ENCODE measurements at regions not wholly inside any gene's neighbourhood (a gene's known extent, or its start where the extent isn't known, plus 50 kb on each side); places are given as distances from the start of the nearest gene placed in this dataset.
"Not testable (repeated sequence)": the region's sequence is repeated elsewhere in the genome, so short reads cannot be mapped to it uniquely, and the experiment has no call there.

DNA sequence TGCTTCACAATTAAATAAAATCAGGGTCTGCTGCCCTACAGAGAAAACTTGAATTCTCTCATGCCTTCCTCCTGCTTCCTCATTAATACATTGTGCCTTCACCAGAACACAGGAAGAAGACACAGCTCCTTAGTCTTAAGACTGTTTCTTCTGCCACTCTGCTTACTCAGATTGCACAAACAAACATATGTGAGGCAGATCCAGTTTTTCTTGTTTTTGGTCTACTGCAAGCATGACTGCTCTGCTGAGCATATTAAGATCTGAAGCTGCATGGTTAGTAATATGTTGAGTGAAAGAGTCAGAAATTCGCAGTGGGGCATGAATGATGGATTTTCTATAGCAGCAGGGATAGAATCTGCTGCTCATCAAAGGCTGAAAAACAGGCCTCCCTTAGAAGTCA, 321.1 kb upstream of the STXBP6 start:
- Histone ChIP-seq H3K27ac (ENCODE audit: low read depth, low read length) (no peak overlapping the region), H3K4me1 (ENCODE audit: control insufficient read depth, low read length) (no peaks in the 10 kb centered on the region), H3K36me3 (ENCODE audit: control insufficient read depth, low read length) (no peaks in the 10 kb centered on the region), H3K79me2 (ENCODE audit: control insufficient read depth, low read length) (no peaks in the 10 kb centered on the region), H3K9me3 (ENCODE audit: control insufficient read depth, insufficient read depth, low read length) (peaks cover 3% of the 10 kb centered on the region; the same call in 1 of the 2 replicates), H3F3A (ENCODE audit: control insufficient read depth, insufficient read depth) (no peaks in the 10 kb centered on the region), H3K4me3 (ENCODE audit: low read length) (no peak overlapping the region), H3K9me2 (replicated peaks; ENCODE audit: control insufficient read depth, low read length) (no peaks in the 10 kb centered on the region), H3K4me2 (ENCODE audit: low read length) (no peak overlapping the region), H3K27me3 (ENCODE audit: control insufficient read depth, low read length) (no peaks in the 10 kb centered on the region), H4K20me1 (ENCODE audit: control insufficient read depth, insufficient read depth, low read depth, low read length) (no peaks in the 10 kb centered on the region)
- TF ChIP-seq, protein P1, sequence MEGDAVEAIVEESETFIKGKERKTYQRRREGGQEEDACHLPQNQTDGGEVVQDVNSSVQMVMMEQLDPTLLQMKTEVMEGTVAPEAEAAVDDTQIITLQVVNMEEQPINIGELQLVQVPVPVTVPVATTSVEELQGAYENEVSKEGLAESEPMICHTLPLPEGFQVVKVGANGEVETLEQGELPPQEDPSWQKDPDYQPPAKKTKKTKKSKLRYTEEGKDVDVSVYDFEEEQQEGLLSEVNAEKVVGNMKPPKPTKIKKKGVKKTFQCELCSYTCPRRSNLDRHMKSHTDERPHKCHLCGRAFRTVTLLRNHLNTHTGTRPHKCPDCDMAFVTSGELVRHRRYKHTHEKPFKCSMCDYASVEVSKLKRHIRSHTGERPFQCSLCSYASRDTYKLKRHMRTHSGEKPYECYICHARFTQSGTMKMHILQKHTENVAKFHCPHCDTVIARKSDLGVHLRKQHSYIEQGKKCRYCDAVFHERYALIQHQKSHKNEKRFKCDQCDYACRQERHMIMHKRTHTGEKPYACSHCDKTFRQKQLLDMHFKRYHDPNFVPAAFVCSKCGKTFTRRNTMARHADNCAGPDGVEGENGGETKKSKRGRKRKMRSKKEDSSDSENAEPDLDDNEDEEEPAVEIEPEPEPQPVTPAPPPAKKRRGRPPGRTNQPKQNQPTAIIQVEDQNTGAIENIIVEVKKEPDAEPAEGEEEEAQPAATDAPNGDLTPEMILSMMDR (IDR thresholded peaks at IDR 0.05; ENCODE audit: low read depth, low read length, poor library complexity, severe bottlenecking): no peak
- no peak for TF ChIP-seq EZH2phosphoT487 (IDR thresholded peaks at IDR 0.05; ENCODE audit: borderline replicate concordance, low read length)

- H4K20me1 ChIP-seq (ENCODE audit: control insufficient read depth, insufficient read depth, low read depth, low read length); H3F3A ChIP-seq (ENCODE audit: control insufficient read depth, insufficient read depth); H3K4me3 ChIP-seq (ENCODE audit: low read length); H3K9me3 ChIP-seq (ENCODE audit: control insufficient read depth, insufficient read depth, low read length); H3K4me2 ChIP-seq (ENCODE audit: low read length); H3K27ac ChIP-seq (ENCODE audit: low read depth, low read length); H3K27me3 ChIP-seq (ENCODE audit: control insufficient read depth, low read length); H3K4me1 ChIP-seq (ENCODE audit: control insufficient read depth, low read length); H3K36me3 ChIP-seq (ENCODE audit: control insufficient read depth, low read length); H3K9me2 ChIP-seq (replicated peaks; ENCODE audit: control insufficient read depth, low read length); H3K79me2 ChIP-seq (ENCODE audit: control insufficient read depth, low read length): not testable (repeated sequence)
These were observed 320.1 kb upstream of the STXBP6 start for GRCh38 chr14:25370057-25370456.

DNA sequence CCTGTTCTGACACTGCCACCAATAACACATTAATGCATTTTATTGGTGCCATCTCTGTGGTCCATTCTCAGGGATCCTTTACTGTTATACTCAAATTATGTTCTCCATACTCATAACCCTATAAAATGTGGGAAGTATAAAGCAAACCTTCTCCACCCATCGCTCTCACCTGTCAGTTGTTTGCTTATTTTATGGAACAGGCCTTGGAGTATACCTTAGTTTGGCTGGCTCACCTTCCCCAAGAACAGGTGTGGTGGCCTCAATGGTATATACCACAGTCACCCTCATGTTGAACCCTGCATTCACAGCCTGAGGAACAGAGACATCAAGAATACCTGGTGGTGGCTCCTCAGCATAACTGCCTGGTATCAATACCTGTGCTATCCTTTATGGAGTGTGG, 308.4 kb upstream of the STXBP6 start:
- no peak for TF ChIP-seq EZH2phosphoT487 (IDR thresholded peaks at IDR 0.05; ENCODE audit: borderline replicate concordance, low read length)
- TF ChIP-seq, protein P1 (IDR thresholded peaks at IDR 0.05; ENCODE audit: low read depth, low read length, poor library complexity, severe bottlenecking): no peak
- H3K27ac ChIP-seq (ENCODE audit: low read depth, low read length): no peak overlapping the region
- no peaks in the 10 kb centered on the region for H4K20me1 ChIP-seq (ENCODE audit: control insufficient read depth, insufficient read depth, low read depth, low read length)
- no peaks in the 10 kb centered on the region for H3K9me3 ChIP-seq (ENCODE audit: control insufficient read depth, insufficient read depth, low read length)
- H3K4me3 ChIP-seq (ENCODE audit: low read length): no peak overlapping the region
- no peaks in the 10 kb centered on the region for H3K79me2 ChIP-seq (ENCODE audit: control insufficient read depth, low read length)
- H3K4me1 ChIP-seq (ENCODE audit: control insufficient read depth, low read length): no peaks in the 10 kb centered on the region
- H3K36me3 ChIP-seq (ENCODE audit: control insufficient read depth, low read length): no peaks in the 10 kb centered on the region
- H3K4me2 ChIP-seq (ENCODE audit: low read length): no peak overlapping the region
- H3K27me3 ChIP-seq (ENCODE audit: control insufficient read depth, low read length): no peaks in the 10 kb centered on the region
- H3F3A ChIP-seq (ENCODE audit: control insufficient read depth, insufficient read depth): no peaks in the 10 kb centered on the region
- no peaks in the 10 kb centered on the region; the same call in 1 of the 2 replicates for H3K9me2 ChIP-seq (replicated peaks; ENCODE audit: control insufficient read depth, low read length)

GRCh38 chr14:25351269-25351668, 301.3 kb upstream of the STXBP6 start:
- no peaks in the 10 kb centered on the region for H3K9me3 ChIP-seq (ENCODE audit: control insufficient read depth, insufficient read depth, low read length)
- H3K9me2 ChIP-seq (replicated peaks; ENCODE audit: control insufficient read depth, low read length): no peaks in the 10 kb centered on the region
- TF ChIP-seq EZH2phosphoT487 (IDR thresholded peaks at IDR 0.05; ENCODE audit: borderline replicate concordance, low read length): no peak
- TF ChIP-seq, protein P1 (IDR thresholded peaks at IDR 0.05; ENCODE audit: low read depth, low read length, poor library complexity, severe bottlenecking): no peak
- no peaks in the 10 kb centered on the region for H4K20me1 ChIP-seq (ENCODE audit: control insufficient read depth, insufficient read depth, low read depth, low read length)
- H3K27ac ChIP-seq (ENCODE audit: low read depth, low read length): no peak overlapping the region
- no peaks in the 10 kb centered on the region for H3K4me1 ChIP-seq (ENCODE audit: control insufficient read depth, low read length)
- no peaks in the 10 kb centered on the region for H3K27me3 ChIP-seq (ENCODE audit: control insufficient read depth, low read length)
- H3K36me3 ChIP-seq (ENCODE audit: control insufficient read depth, low read length): no peaks in the 10 kb centered on the region
- H3F3A ChIP-seq (ENCODE audit: control insufficient read depth, insufficient read depth): no peaks in the 10 kb centered on the region
- H3K79me2 ChIP-seq (ENCODE audit: control insufficient read depth, low read length): no peaks in the 10 kb centered on the region
- no peak overlapping the region for H3K4me2 ChIP-seq (ENCODE audit: low read length)
- no peak overlapping the region for H3K4me3 ChIP-seq (ENCODE audit: low read length)
